ENCODE measurements at regions not wholly inside any gene's neighbourhood (a gene's known extent, or its start where the extent isn't known, plus 50 kb on each side); places are given as distances from the start of the nearest gene placed in this dataset.

DNA sequence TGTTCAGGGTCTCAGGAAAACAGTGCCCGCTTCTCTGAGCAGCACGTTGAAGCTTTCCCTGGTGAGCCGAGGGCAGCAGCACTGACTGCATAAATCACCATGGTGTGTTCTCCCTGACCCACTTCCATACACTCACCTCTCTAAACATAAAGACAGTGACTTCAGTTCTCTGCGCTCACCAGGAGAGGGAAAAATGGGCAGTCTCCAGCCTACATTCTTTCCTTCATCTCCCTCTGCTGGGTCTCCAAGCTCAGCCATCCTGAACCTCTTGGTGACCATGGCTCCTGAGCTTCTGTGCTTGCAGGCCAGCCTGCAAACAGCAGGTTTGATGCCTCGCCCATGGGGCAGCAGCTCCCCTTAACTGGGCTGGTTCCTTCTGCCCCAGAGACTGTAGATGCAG, 236.6 kb upstream of the ZNF32 start:
- Histone ChIP-seq H3K27ac (ENCODE audit: low read length) (no peak overlapping the region), H2AFZ (ENCODE audit: low read length) (no peak overlapping the region), H3K79me2 (ENCODE audit: low read length) (no peaks in the 10 kb centered on the region), H3K4me2 (ENCODE audit: low read depth, low read length) (no peak overlapping the region), H3K9ac (ENCODE audit: low read length) (no peak overlapping the region), H3K4me1 (ENCODE audit: low read length) (no peaks in the 10 kb centered on the region), H3K9me2 (replicated peaks; ENCODE audit: insufficient read depth, low read length) (no peaks in the 10 kb centered on the region), H4K20me1 (ENCODE audit: insufficient read depth, low read length) (no peaks in the 10 kb centered on the region), H3K9me3 (replicated peaks; ENCODE audit: insufficient read depth, low read length) (no peaks in the 10 kb centered on the region), H3K36me3 (replicated peaks; ENCODE audit: insufficient read depth, low read length) (no peaks in the 10 kb centered on the region), H3K4me3 (ENCODE audit: low read length) (no peak overlapping the region), H3K27me3 (replicated peaks; ENCODE audit: insufficient read depth, low read length) (no peaks in the 10 kb centered on the region), H3F3A (ENCODE audit: insufficient read depth, low read length) (no peaks in the 10 kb centered on the region)
- TF ChIP-seq EZH2phosphoT487 (IDR thresholded peaks at IDR 0.05; ENCODE audit: low read length) (no peak), EZH2 (optimal IDR thresholded peaks at IDR 0.05; ENCODE audit: low read depth, low read length) (no peak)
- TF ChIP-seq, protein P1, sequence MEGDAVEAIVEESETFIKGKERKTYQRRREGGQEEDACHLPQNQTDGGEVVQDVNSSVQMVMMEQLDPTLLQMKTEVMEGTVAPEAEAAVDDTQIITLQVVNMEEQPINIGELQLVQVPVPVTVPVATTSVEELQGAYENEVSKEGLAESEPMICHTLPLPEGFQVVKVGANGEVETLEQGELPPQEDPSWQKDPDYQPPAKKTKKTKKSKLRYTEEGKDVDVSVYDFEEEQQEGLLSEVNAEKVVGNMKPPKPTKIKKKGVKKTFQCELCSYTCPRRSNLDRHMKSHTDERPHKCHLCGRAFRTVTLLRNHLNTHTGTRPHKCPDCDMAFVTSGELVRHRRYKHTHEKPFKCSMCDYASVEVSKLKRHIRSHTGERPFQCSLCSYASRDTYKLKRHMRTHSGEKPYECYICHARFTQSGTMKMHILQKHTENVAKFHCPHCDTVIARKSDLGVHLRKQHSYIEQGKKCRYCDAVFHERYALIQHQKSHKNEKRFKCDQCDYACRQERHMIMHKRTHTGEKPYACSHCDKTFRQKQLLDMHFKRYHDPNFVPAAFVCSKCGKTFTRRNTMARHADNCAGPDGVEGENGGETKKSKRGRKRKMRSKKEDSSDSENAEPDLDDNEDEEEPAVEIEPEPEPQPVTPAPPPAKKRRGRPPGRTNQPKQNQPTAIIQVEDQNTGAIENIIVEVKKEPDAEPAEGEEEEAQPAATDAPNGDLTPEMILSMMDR (IDR thresholded peaks at IDR 0.05; ENCODE audit: low read length) = no peak
- DNase-seq = no peak

DNA sequence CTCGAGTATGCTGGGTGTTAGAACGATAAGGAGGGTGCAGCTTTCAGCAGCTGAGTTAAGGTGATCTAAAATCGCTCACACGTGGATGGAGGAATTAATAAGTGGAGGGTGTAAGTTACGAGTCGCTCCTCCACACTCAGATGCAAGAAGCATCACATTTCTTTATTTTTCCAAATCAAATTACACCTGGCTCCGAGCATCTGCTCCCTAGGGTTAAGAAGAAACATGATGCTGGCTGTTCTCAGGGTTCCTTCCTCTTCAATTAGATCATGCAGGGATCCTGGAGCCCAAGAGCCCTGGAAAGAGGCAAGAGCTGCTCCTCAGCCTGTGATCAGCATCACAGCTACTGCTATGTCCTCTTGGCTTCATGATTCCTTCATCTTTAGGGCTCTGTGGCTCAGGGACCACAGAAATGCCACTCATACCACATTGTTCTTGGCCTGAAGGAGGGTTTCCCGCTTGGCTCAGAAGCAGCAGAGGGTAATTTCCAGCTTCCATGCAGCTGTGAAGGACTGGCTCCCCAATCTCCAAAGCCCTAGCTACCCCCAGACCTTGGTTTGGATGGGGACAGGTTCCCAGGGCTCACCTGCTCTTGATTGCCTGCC, 235.9 kb upstream of the ZNF32 start:
- no peaks in the 10 kb centered on the region for H3K9me3 ChIP-seq (replicated peaks; ENCODE audit: insufficient read depth, low read length)
- TF ChIP-seq EZH2phosphoT487 (IDR thresholded peaks at IDR 0.05; ENCODE audit: low read length) = no peak
- TF ChIP-seq, protein P1 (IDR thresholded peaks at IDR 0.05; ENCODE audit: low read length) = no peak
- no peak for TF ChIP-seq EZH2 (optimal IDR thresholded peaks at IDR 0.05; ENCODE audit: low read depth, low read length)
- no peak overlapping the region for H2AFZ ChIP-seq (ENCODE audit: low read length)
- no peaks in the 10 kb centered on the region for H3K4me1 ChIP-seq (ENCODE audit: low read length)
- H3K4me3 ChIP-seq (ENCODE audit: low read length) = no peak overlapping the region
- no peaks in the 10 kb centered on the region for H4K20me1 ChIP-seq (ENCODE audit: insufficient read depth, low read length)
- H3K9me2 ChIP-seq (replicated peaks; ENCODE audit: insufficient read depth, low read length) = no peaks in the 10 kb centered on the region
- no peaks in the 10 kb centered on the region for H3K36me3 ChIP-seq (replicated peaks; ENCODE audit: insufficient read depth, low read length)
- no peaks in the 10 kb centered on the region for H3K27me3 ChIP-seq (replicated peaks; ENCODE audit: insufficient read depth, low read length)
- H3K79me2 ChIP-seq (ENCODE audit: low read length) = no peaks in the 10 kb centered on the region
- DNase-seq = no peak
- no peak overlapping the region for H3K9ac ChIP-seq (ENCODE audit: low read length)
- no peak overlapping the region for H3K4me2 ChIP-seq (ENCODE audit: low read depth, low read length)
- no peak overlapping the region for H3K27ac ChIP-seq (ENCODE audit: low read length)
- no peaks in the 10 kb centered on the region for H3F3A ChIP-seq (ENCODE audit: insufficient read depth, low read length)

DNA sequence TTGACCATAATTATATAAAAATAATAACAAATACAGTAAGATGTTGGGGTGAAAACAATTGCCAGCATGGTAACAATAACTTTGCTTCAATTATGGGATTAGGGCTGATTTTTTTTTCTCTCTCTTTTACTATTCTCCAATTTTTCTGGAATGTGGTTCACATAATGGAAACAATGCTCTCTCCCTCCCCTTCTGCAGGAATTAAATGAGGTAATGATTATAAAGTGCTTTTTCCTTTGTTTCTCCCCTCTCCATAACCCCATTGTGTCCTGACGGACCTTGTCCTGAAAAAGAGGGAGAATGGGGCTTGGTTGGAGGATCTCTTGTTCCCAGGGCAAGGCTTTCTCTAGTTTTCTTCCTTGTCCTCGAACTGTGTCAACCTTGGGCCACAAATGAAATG, 234.0 kb upstream of the ZNF32 start:
- H3K27ac ChIP-seq (ENCODE audit: low read length) = no peak overlapping the region
- DNase-seq = no peak
- no peaks in the 10 kb centered on the region for H4K20me1 ChIP-seq (ENCODE audit: insufficient read depth, low read length)
- no peaks in the 10 kb centered on the region for H3K27me3 ChIP-seq (replicated peaks; ENCODE audit: insufficient read depth, low read length)
- no peak overlapping the region for H2AFZ ChIP-seq (ENCODE audit: low read length)
- TF ChIP-seq EZH2phosphoT487 (IDR thresholded peaks at IDR 0.05; ENCODE audit: low read length) (no peak), EZH2 (optimal IDR thresholded peaks at IDR 0.05; ENCODE audit: low read depth, low read length) (no peak)
- TF ChIP-seq, protein P1 (IDR thresholded peaks at IDR 0.05; ENCODE audit: low read length) = no peak
- no peaks in the 10 kb centered on the region for H3K9me2 ChIP-seq (replicated peaks; ENCODE audit: insufficient read depth, low read length)
- H3K4me3 ChIP-seq (ENCODE audit: low read length) = no peak overlapping the region
- no peaks in the 10 kb centered on the region for H3F3A ChIP-seq (ENCODE audit: insufficient read depth, low read length)
- no peak overlapping the region for H3K9ac ChIP-seq (ENCODE audit: low read length)
- no peaks in the 10 kb centered on the region for H3K9me3 ChIP-seq (replicated peaks; ENCODE audit: insufficient read depth, low read length)
- H3K4me1 ChIP-seq (ENCODE audit: low read length) = no peaks in the 10 kb centered on the region
- H3K79me2 ChIP-seq (ENCODE audit: low read length) = no peaks in the 10 kb centered on the region
- no peak overlapping the region for H3K4me2 ChIP-seq (ENCODE audit: low read depth, low read length)
- H3K36me3 ChIP-seq (replicated peaks; ENCODE audit: insufficient read depth, low read length) = no peaks in the 10 kb centered on the region
